Activated CD4-positive, alpha-beta T cell treated with anti-CD3 and anti-CD28 coated beads for 36 hours (primary cell): ENCODE measurements at regions not wholly inside any gene's neighbourhood (a gene's known extent, or its start where the extent isn't known, plus 50 kb on each side); places are given as distances from the start of the nearest gene placed in this dataset.
A peak's percentile ranks its signal among the peaks of the same experiment; 100 is the strongest.

Experiments
- ATAC-seq: fragments of 200-7000 bp; cut with Tn5 transposase; one replicate; pipeline ENCODE4 v1.10.0; 2021; ENCODE audit warnings: mild to moderate bottlenecking, moderate library complexity
- CTCF ChIA-PET: fragments of 350-600 bp; sonication (Branson Sonifier 250); formaldehyde crosslinking; loops from one replicate; lab custom pipeline; 2021; ENCODE audit warnings: antibody characterized with exemption; lab: Charles Lee
- POLR2A ChIA-PET: fragments of 350-600 bp; sonication (Branson Sonifier 250); formaldehyde crosslinking; loops from one replicate; lab custom pipeline; 2021; ENCODE audit warnings: antibody characterized with exemption, inconsistent platforms; lab: Charles Lee
- DNase-seq: peaks from one replicate; pipeline ENCODE4 v3.0.0-alpha.2; 2020
- H3K27ac Mint-ChIP-seq: one replicate; pipeline ENCODE4 v1.8.0; 2021; ENCODE audit warnings: mixed read lengths
- H3K27me3 Mint-ChIP-seq: one replicate; pipeline ENCODE4 v1.8.0; 2021; ENCODE audit warnings: mixed read lengths
- H3K36me3 Mint-ChIP-seq: one replicate; pipeline ENCODE4 v1.8.0; 2021; ENCODE audit warnings: low read depth, mixed read lengths
- H3K4me1 Mint-ChIP-seq: one replicate; pipeline ENCODE4 v1.8.0; 2021; ENCODE audit warnings: mixed read lengths
- H3K4me3 Mint-ChIP-seq: one replicate; pipeline ENCODE4 v1.8.0; 2021; ENCODE audit warnings: mild to moderate bottlenecking, moderate library complexity, mixed read lengths
- H3K9me3 Mint-ChIP-seq: one replicate; pipeline ENCODE4 v1.8.0; 2021; ENCODE audit warnings: low read depth, mixed read lengths
- intact Hi-C, 2 experiments: fragments of 100-400 bp; cut with DNase I in 1 of 2; cut with micrococcal nuclease in 1 of 2; formaldehyde crosslinking; loops; one replicate each; pipeline versions ENCODE4 v1.14.2 to v1.15.1; 2022 to 2024; cut with DNase I, micrococcal nuclease

- no peak overlapping the region for H3K27ac Mint-ChIP-seq
- H3K27me3 Mint-ChIP-seq: peaks cover 1% of the 10 kb centered on the region
- H3K4me1 Mint-ChIP-seq: peaks cover 16% of the 10 kb centered on the region
- H3K4me3 Mint-ChIP-seq: no peak overlapping the region
- ATAC-seq: no peak
- CTCF ChIA-PET: interaction anchor here (1.0 to 1.8 kb wide), 4 partner anchors 62 to 170 kb away, joined by 3 to 17 read pairs (median 4); partner anchors contain the start of gene FDX1
- no peaks in the 10 kb centered on the region for H3K9me3 Mint-ChIP-seq
- H3K36me3 Mint-ChIP-seq: no peaks in the 10 kb centered on the region
- POLR2A ChIA-PET: interaction anchor here (0.6 kb wide), 1 partner anchor 87 kb away, joined by 3 read pairs; no protein-coding TSS in a partner anchor
- intact Hi-C loops: loop anchor here (1.0 to 2.0 kb wide), 2 partner anchors 166 to 167 kb away; no protein-coding TSS in a partner anchor
- DNase-seq: no peak
Measured at GRCh38 chr11:110367571-110367970, 62.2 kb upstream of the FDX1 start.

GRCh38 chr11:110371084-110371483 is 58.7 kb upstream of the FDX1 start:
- no peak for DNase-seq
- no peak overlapping the region for H3K4me3 Mint-ChIP-seq
- H3K27me3 Mint-ChIP-seq: peaks cover 3% of the 10 kb centered on the region
- no peak overlapping the region for H3K27ac Mint-ChIP-seq
- intact Hi-C loops: no loop called here
- ATAC-seq: no peak
- POLR2A ChIA-PET: interaction anchor here (0.6 kb wide), 1 partner anchor 22 kb away, joined by 3 read pairs; no protein-coding TSS in a partner anchor
- H3K9me3 Mint-ChIP-seq: no peaks in the 10 kb centered on the region
- peaks cover 16% of the 10 kb centered on the region for H3K4me1 Mint-ChIP-seq
- no peaks in the 10 kb centered on the region for H3K36me3 Mint-ChIP-seq
- CTCF ChIA-PET: interaction anchor here (1.0 kb wide), 1 partner anchor 58 kb away, joined by 3 read pairs; the partner anchor contains the start of gene FDX1

DNA sequence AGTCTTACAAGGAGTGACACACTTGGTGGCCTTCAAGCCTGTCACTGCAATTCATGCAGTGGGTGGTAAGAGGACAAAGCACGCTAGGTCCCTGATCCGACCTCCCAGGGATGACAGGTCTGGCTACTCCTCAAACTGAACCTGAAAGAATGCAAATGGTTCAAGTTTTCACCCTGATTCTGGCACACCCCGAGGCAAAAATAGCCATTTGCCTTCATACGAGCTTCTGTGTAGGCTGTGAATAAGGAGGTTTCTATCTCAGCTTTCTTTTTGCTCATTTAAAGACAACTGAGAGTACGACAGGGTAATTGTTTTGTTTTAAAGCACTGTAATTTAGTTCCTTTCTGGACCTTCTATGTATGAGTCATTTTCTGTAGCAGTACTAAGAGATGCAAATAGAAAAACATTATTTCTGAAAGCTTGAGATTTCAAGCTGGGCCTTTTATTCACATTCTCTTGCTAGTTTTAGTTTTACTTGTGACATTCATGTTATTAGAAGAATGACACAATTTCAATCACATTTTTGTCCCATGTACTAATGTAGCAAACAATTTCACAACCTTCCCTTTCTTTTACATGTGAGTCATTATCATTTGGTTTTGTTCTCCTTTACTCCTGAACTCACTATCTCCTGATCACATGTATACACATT is 56.6 kb upstream of the FDX1 start:
- POLR2A ChIA-PET: interaction anchor here (0.8 to 1.6 kb wide), 3 partner anchors 24 to 45 kb away, joined by 4 to 23 read pairs (median 7); no protein-coding TSS in a partner anchor
- Mint-ChIP-seq H3K4me1 (peaks cover 20% of the 10 kb centered on the region), H3K4me3 (peak overlapping the region; percentile 3), H3K9me3 (no peaks in the 10 kb centered on the region), H3K36me3 (no peaks in the 10 kb centered on the region), H3K27ac (peak overlapping the region; percentile 56), H3K27me3 (peaks cover 3% of the 10 kb centered on the region)
- CTCF ChIA-PET: interaction anchor here (0.6 to 4.8 kb wide), 15 partner anchors 10 to 1124 kb away, joined by 3 to 41 read pairs (median 4); partner anchors contain the start of gene RDX
- intact Hi-C loops: loop anchor here (1.0 to 2.0 kb wide), 5 partner anchors 16 to 76 kb away; partner anchors contain the start of gene RDX (in 1 of the 2)
- peak; percentile 55 for DNase-seq
- peak; percentile 91 for ATAC-seq

DNA sequence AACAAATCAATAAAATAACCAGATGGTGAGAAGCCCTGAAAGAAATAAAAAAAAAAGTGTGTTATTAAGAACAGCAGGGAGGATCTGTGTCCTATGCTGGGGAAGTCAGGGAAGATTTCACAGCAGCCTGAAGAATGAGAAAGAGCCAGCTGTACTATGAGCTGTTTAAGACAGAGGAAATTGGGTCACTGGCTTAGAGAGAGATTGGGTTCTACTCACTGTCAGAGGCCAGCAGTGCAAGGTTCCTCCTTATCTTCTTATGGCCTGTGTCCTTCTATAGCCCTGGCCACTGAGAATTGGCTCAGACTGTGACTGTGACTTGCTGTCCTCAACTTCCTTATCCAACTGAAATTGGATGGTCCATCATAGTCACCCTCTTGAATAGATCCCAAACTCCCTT is 54.8 kb upstream of the FDX1 start:
- ChIA-PET POLR2A (no interaction called here), CTCF (interaction anchor here (0.6 to 4.8 kb wide), 7 partner anchors 61 to 438 kb away, joined by 3 to 41 read pairs (median 3); no protein-coding TSS in a partner anchor)
- H3K9me3 Mint-ChIP-seq: no peaks in the 10 kb centered on the region
- no peaks in the 10 kb centered on the region for H3K36me3 Mint-ChIP-seq
- intact Hi-C loops: no loop called here
- H3K27ac Mint-ChIP-seq: no peak overlapping the region
- H3K4me1 Mint-ChIP-seq: peaks cover 20% of the 10 kb centered on the region
- no peak overlapping the region for H3K4me3 Mint-ChIP-seq
- H3K27me3 Mint-ChIP-seq: peaks cover 3% of the 10 kb centered on the region
- no peak for DNase-seq
- no peak for ATAC-seq

- Mint-ChIP-seq H3K27me3 (peaks cover 3% of the 10 kb centered on the region), H3K4me3 (no peak overlapping the region), H3K27ac (no peak overlapping the region), H3K9me3 (no peaks in the 10 kb centered on the region), H3K36me3 (no peaks in the 10 kb centered on the region), H3K4me1 (peaks cover 20% of the 10 kb centered on the region)
- intact Hi-C loops: no loop called here
- ChIA-PET CTCF (interaction anchor here (0.6 to 4.8 kb wide), 13 partner anchors 36 to 438 kb away, joined by 3 to 41 read pairs (median 3); partner anchors contain the start of gene RDX), POLR2A (no interaction called here)
- ATAC-seq: no peak
- no peak for DNase-seq
Measured at GRCh38 chr11:110375351-110375750, 54.4 kb upstream of the FDX1 start.

DNA sequence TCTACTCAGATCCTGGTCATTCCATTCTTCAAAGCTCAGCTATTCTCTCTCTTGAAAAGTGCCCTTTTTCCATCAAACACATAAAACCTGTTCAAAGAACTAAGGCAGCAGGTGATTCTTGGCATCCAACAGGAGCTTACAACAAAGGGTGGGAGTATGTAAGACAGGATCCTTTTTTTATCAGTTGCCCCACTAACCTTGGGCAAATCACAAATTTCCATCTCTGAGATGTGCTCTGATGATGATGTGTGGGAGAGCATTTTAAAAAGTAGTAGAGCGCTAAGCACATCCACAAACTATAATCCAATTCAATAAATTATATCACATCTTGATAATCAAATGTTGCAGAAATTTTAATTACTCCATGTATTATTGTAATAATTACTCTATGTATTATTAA is 53.7 kb upstream of the FDX1 start:
- Mint-ChIP-seq H3K9me3 (no peaks in the 10 kb centered on the region), H3K27me3 (peaks cover 3% of the 10 kb centered on the region), H3K4me3 (no peak overlapping the region), H3K27ac (no peak overlapping the region), H3K4me1 (peaks cover 20% of the 10 kb centered on the region), H3K36me3 (no peaks in the 10 kb centered on the region)
- ChIA-PET POLR2A (no interaction called here), CTCF (interaction anchor here (0.7 to 4.8 kb wide), 8 partner anchors 35 to 178 kb away, joined by 3 to 41 read pairs (median 4); partner anchors contain the start of gene RDX)
- intact Hi-C loops: loop anchor here (1.0 to 2.0 kb wide), 4 partner anchors 57 to 429 kb away; partner anchors contain the start of gene RDX (in 1 of the 2)
- ATAC-seq: no peak
- DNase-seq: no peak

DNA sequence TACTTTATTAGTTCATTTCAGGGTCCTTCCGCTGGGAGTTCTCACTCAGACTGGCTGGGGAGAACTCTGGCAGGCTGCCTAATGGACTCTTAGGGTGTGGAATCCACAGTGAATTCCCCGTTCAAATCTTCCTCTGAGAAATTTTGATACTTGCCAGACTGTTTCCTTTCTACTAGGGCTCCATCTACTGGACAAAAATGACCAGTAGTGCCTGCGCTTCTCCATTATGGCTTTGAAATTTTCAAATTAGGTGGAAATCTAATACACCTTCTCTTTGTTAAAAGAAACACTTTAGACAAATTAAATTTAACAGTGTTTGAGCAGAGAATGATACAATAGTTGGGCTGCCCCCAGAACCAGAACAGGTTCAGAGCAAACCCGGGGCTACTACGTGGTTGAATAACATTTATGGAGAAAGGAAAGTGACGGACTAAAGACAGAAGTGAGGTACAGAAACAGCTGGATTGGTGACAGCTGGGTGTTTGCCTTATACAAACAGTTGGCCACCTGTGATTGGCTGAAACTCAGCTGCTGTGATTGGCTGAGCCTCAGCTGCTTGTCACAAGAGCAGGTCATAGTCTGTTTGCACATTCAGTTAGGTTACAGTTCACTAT is 52.9 kb upstream of the FDX1 start:
- intact Hi-C loops: loop anchor here (1.0 to 2.0 kb wide), 5 partner anchors 53 to 430 kb away; partner anchors contain the start of gene RDX (in 1 of the 2)
- H3K36me3 Mint-ChIP-seq: no peaks in the 10 kb centered on the region
- H3K4me3 Mint-ChIP-seq: no peak overlapping the region
- H3K9me3 Mint-ChIP-seq: no peaks in the 10 kb centered on the region
- ChIA-PET CTCF (interaction anchor here (0.6 to 2.3 kb wide), 17 partner anchors 15 to 203 kb away, joined by 3 to 28 read pairs (median 3); no protein-coding TSS in a partner anchor), POLR2A (no interaction called here)
- H3K27ac Mint-ChIP-seq: no peak overlapping the region
- ATAC-seq (peak; percentile 10), DNase-seq (peak; percentile 37)
- peaks cover 17% of the 10 kb centered on the region for H3K4me1 Mint-ChIP-seq
- peaks cover 3% of the 10 kb centered on the region for H3K27me3 Mint-ChIP-seq

GRCh38 chr11:110377434-110377833 is 52.3 kb upstream of the FDX1 start:
- H3K27me3 Mint-ChIP-seq: peaks cover 3% of the 10 kb centered on the region
- POLR2A ChIA-PET: no interaction called here

GRCh38 chr11:110379261-110379660 is 50.5 kb upstream of the FDX1 start:
- DNase-seq (no peak), ATAC-seq (no peak)
- Mint-ChIP-seq H3K4me3 (no peak overlapping the region), H3K27me3 (peaks cover 3% of the 10 kb centered on the region), H3K27ac (no peak overlapping the region), H3K9me3 (no peaks in the 10 kb centered on the region), H3K4me1 (peaks cover 5% of the 10 kb centered on the region), H3K36me3 (no peaks in the 10 kb centered on the region)
- POLR2A ChIA-PET: no interaction called here
- CTCF ChIA-PET: no interaction called here
- intact Hi-C loops: no loop called here

More at GRCh38 chr11:110377434-110377833, 52.3 kb upstream of the FDX1 start:
- CTCF ChIA-PET: interaction anchor here (0.6 to 2.3 kb wide), 17 partner anchors 14 to 203 kb away, joined by 3 to 28 read pairs (median 4); no protein-coding TSS in a partner anchor
- Mint-ChIP-seq H3K4me1 (peaks cover 15% of the 10 kb centered on the region), H3K4me3 (no peak overlapping the region), H3K27ac (no peak overlapping the region), H3K36me3 (no peaks in the 10 kb centered on the region), H3K9me3 (no peaks in the 10 kb centered on the region)
- intact Hi-C loops: loop anchor here (1.0 to 2.0 kb wide), 3 partner anchors 53 to 431 kb away; no protein-coding TSS in a partner anchor
- ATAC-seq: no peak
- no peak for DNase-seq

DNA sequence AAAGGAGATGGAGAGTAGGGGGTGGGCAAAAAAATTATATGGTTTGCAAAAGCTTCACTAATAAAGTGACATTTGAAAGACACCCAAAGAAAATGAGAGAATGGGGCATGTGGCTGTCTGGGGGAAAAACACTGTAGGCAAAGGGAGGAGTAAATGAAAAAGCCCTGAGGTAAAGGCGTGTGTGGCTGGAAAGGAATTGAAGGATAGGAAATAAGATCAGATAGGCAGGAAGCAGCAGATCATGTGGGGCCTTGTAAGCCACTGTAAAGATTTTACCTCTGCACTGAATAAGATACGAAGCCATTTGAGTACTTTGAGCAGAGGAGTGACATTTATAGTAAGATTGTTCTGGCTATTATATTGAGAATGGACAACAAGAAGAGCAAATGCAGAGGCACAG is 49.8 kb upstream of the FDX1 start:
- intact Hi-C loops: no loop called here
- Mint-ChIP-seq H3K36me3 (no peaks in the 10 kb centered on the region), H3K27ac (no peak overlapping the region), H3K27me3 (peaks cover 3% of the 10 kb centered on the region), H3K9me3 (no peaks in the 10 kb centered on the region), H3K4me3 (no peak overlapping the region), H3K4me1 (peaks cover 5% of the 10 kb centered on the region)
- ChIA-PET POLR2A (no interaction called here), CTCF (no interaction called here)
- DNase-seq: no peak
- ATAC-seq: no peak
